HEK293T (cell line): ENCODE measurements at regions not wholly inside any gene's neighbourhood (a gene's known extent, or its start where the extent isn't known, plus 50 kb on each side); places are given as distances from the start of the nearest gene placed in this dataset.

Source experiments
- BHLHE40 ChIP-seq: fragments of 450-650 bp; IDR thresholded peaks from 2 replicates; pipeline ENCODE4 v1.6.1; 2016; ENCODE audit warnings: mild to moderate bottlenecking, moderate library complexity, borderline replicate concordance
- ELF4 ChIP-seq: fragments of 450-650 bp; IDR thresholded peaks from 2 replicates; pipeline ENCODE4 v1.6.1; 2017; ENCODE audit warnings: antibody characterized with exemption
- FOXA1 ChIP-seq: fragments of 450-650 bp; IDR thresholded peaks from 2 replicates; pipeline ENCODE4 v1.6.1; 2016; ENCODE audit warnings: mild to moderate bottlenecking
- FOXK2 ChIP-seq: fragments of 450-650 bp; IDR thresholded peaks from 2 replicates; pipeline ENCODE4 v1.6.1; 2016; ENCODE audit warnings: mild to moderate bottlenecking
- FOXM1 ChIP-seq: fragments of 450-650 bp; IDR thresholded peaks from 2 replicates; pipeline ENCODE4 v1.6.1; 2017; ENCODE audit warnings: mild to moderate bottlenecking, borderline replicate concordance
- HDGF ChIP-seq: fragments of 450-650 bp; IDR thresholded peaks from 2 replicates; pipeline ENCODE4 v1.6.1; 2017; ENCODE audit warnings: antibody characterized with exemption, borderline replicate concordance
- L3MBTL2 ChIP-seq: fragments of 450-650 bp; conservative IDR thresholded peaks from 2 replicates; pipeline ENCODE4 v1.6.1; 2016; ENCODE audit warnings: mild to moderate bottlenecking
- PKNOX1 ChIP-seq: fragments of 450-650 bp; IDR thresholded peaks from 2 replicates; pipeline ENCODE4 v1.6.1; 2016
- SP1 ChIP-seq: fragments of 450-650 bp; IDR thresholded peaks from 2 replicates; pipeline ENCODE4 v1.6.1; 2017
- ZNF384 ChIP-seq: fragments of 450-650 bp; IDR thresholded peaks from 2 replicates; pipeline ENCODE4 v1.6.1; 2016

- TF ChIP-seq FOXA1 (no peak), PKNOX1 (no peak), ZNF384 (no peak), SP1 (no peak), ELF4 (no peak), L3MBTL2 (no peak), BHLHE40 (no peak), FOXM1 (no peak), FOXK2 (no peak), HDGF (no peak)
These were observed 378.6 kb upstream of the FAT3 start for GRCh38 chr11:91846002-91846401.
